ENCODE measurements at regions not wholly inside any gene's neighbourhood (a gene's known extent, or its start where the extent isn't known, plus 50 kb on each side); places are given as distances from the start of the nearest gene placed in this dataset.

DNA sequence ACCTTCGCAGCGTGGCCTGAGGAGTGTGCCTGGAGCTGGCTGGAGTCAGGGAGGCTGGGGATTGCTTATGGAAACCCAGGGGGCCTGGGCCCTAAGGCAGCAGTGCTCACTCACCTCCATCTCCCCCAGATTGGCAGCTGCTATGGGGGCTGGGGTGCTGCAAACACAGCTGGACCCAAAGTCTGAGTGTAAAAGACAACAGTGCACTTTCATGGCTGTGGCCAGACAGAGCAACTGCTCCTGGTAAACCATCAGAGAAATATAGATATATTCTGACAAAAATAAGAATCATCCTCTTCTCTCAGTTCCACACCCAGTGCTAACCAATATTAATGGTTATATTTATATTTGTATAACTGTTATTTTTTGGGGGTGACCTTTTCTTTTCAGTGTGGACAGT lies 123.9 kb downstream of the TENT4A start:
- ATAC-seq = no peak
- POLR2A ChIA-PET = no interaction called here

GRCh38 chr5:6837519-6838110 lies 124.4 kb downstream of the TENT4A start:
- ChIA-PET CTCF (interaction anchor here (1.1 to 2.1 kb wide), 2 partner anchors 9 to 57 kb away, joined by 4 to 6 read pairs; no protein-coding TSS in a partner anchor), POLR2A (no interaction called here)
- peaks cover 3% of the 10 kb centered on the region for H3K27me3 Mint-ChIP-seq (ENCODE audit: low read depth)
- no peaks in the 10 kb centered on the region for H3K36me3 Mint-ChIP-seq (ENCODE audit: low read depth)
- peak; percentile 54 for DNase-seq
- H3K27ac Mint-ChIP-seq = no peak overlapping the region
- peaks cover 4% of the 10 kb centered on the region for H3K9me3 Mint-ChIP-seq (ENCODE audit: insufficient read depth)
- peaks cover 23% of the 10 kb centered on the region for H3K4me1 Mint-ChIP-seq (ENCODE audit: low read depth)
- ATAC-seq = no peak
- no peak overlapping the region for H3K4me3 Mint-ChIP-seq

More for the DNA sequence above, 123.9 kb downstream of the TENT4A start:
- H3K4me1 Mint-ChIP-seq (ENCODE audit: low read depth) = peaks cover 28% of the 10 kb centered on the region
- peaks cover 4% of the 10 kb centered on the region for H3K9me3 Mint-ChIP-seq (ENCODE audit: insufficient read depth)
- no peak overlapping the region for H3K4me3 Mint-ChIP-seq
- H3K27me3 Mint-ChIP-seq (ENCODE audit: low read depth) = peaks cover 3% of the 10 kb centered on the region
- DNase-seq = no peak
- CTCF ChIA-PET = interaction anchor here (1.1 to 2.1 kb wide), 5 partner anchors 8 to 56 kb away, joined by 3 to 7 read pairs (median 6); no protein-coding TSS in a partner anchor
- no peaks in the 10 kb centered on the region for H3K36me3 Mint-ChIP-seq (ENCODE audit: low read depth)
- no peak overlapping the region for H3K27ac Mint-ChIP-seq

GRCh38 chr5:6838736-6839135 lies 125.5 kb downstream of the TENT4A start:
- POLR2A ChIA-PET = no interaction called here
- Mint-ChIP-seq H3K9me3 (ENCODE audit: insufficient read depth) (peaks cover 4% of the 10 kb centered on the region), H3K36me3 (ENCODE audit: low read depth) (no peaks in the 10 kb centered on the region), H3K4me1 (ENCODE audit: low read depth) (peaks cover 12% of the 10 kb centered on the region), H3K27ac (no peak overlapping the region), H3K27me3 (ENCODE audit: low read depth) (peaks cover 8% of the 10 kb centered on the region), H3K4me3 (no peak overlapping the region)
- CTCF ChIA-PET = interaction anchor here (0.7 to 2.5 kb wide), 5 partner anchors 9 to 73 kb away, joined by 3 to 13 read pairs (median 3); no protein-coding TSS in a partner anchor
- no peak for ATAC-seq
- DNase-seq = no peak

- DNase-seq (no peak), ATAC-seq (no peak)
- ChIA-PET POLR2A (no interaction called here), CTCF (interaction anchor here (2.5 kb wide), 1 partner anchor 20 kb away, joined by 13 read pairs; no protein-coding TSS in a partner anchor)
- Mint-ChIP-seq H3K27ac (no peak overlapping the region), H3K9me3 (ENCODE audit: insufficient read depth) (peaks cover 4% of the 10 kb centered on the region), H3K4me1 (ENCODE audit: low read depth) (peaks cover 5% of the 10 kb centered on the region), H3K27me3 (ENCODE audit: low read depth) (peaks cover 8% of the 10 kb centered on the region), H3K36me3 (ENCODE audit: low read depth) (no peaks in the 10 kb centered on the region), H3K4me3 (no peak overlapping the region)
Measured at GRCh38 chr5:6840136-6840793, 127.0 kb downstream of the TENT4A start.

GRCh38 chr5:6843335-6843734 lies 130.1 kb downstream of the TENT4A start:
- POLR2A ChIA-PET = no interaction called here
- Mint-ChIP-seq H3K4me3 (no peak overlapping the region), H3K27ac (no peak overlapping the region), H3K36me3 (ENCODE audit: low read depth) (no peaks in the 10 kb centered on the region), H3K9me3 (ENCODE audit: insufficient read depth) (no peaks in the 10 kb centered on the region), H3K27me3 (ENCODE audit: low read depth) (peaks cover 8% of the 10 kb centered on the region), H3K4me1 (ENCODE audit: low read depth) (peaks cover 5% of the 10 kb centered on the region)
- DNase-seq = no peak
- CTCF ChIA-PET = interaction anchor here (1.4 kb wide), 1 partner anchor 23 kb away, joined by 5 read pairs; no protein-coding TSS in a partner anchor
- no peak for ATAC-seq

DNA sequence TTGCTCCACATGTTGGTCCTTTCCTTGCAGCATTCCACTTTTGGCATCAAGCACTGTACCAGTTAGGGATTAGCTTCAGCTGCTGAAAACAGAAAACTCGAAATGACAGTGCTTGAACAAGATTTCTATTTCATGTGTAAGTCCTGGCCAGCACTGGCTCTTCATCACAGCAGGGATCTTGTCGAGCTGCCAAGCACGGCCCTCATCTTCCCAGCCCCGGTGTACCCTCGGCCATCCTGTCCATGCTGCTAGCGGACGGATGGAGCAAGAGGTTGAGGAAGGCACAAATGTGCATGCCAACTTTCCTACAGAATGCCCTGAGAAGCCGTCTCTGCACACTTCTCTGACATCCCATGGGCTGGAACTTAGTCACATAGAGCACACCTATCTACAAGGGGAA lies 130.6 kb downstream of the TENT4A start:
- H3K4me3 Mint-ChIP-seq = no peak overlapping the region

DNA sequence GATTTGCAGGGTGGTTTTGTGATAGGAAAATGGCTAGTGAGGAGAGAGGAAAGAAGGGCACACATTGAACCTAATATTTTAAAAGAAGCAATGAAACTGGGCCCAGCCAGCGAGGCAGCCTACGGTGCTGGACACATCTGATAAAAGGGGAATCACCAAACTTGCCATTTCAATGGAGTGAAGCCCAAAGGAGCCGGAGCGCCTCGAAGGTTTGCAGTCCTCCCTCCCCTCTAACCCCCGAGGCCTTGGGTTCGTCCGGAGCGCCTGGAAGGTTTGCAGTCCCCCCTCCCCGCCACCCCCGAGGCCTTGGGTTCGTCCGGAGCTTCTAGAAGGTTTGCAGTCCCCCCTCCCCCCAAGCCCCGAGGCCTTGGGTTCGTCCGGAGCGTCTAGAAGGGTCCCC lies 132.6 kb downstream of the TENT4A start:
- H3K27me3 Mint-ChIP-seq (ENCODE audit: low read depth) = peaks cover 8% of the 10 kb centered on the region
- H3K27ac Mint-ChIP-seq = no peak overlapping the region
- ATAC-seq (no peak), DNase-seq (no peak)
- no peak overlapping the region for H3K4me3 Mint-ChIP-seq
- ChIA-PET POLR2A (no interaction called here), CTCF (no interaction called here)
- peaks cover 5% of the 10 kb centered on the region for H3K4me1 Mint-ChIP-seq (ENCODE audit: low read depth)
- peaks cover 4% of the 10 kb centered on the region for H3K9me3 Mint-ChIP-seq (ENCODE audit: insufficient read depth)
- no peaks in the 10 kb centered on the region for H3K36me3 Mint-ChIP-seq (ENCODE audit: low read depth)

More for the DNA sequence above, 130.6 kb downstream of the TENT4A start:
- Mint-ChIP-seq H3K27ac (no peak overlapping the region), H3K27me3 (ENCODE audit: low read depth) (peaks cover 8% of the 10 kb centered on the region), H3K4me1 (ENCODE audit: low read depth) (peaks cover 5% of the 10 kb centered on the region), H3K9me3 (ENCODE audit: insufficient read depth) (peaks cover 2% of the 10 kb centered on the region), H3K36me3 (ENCODE audit: low read depth) (no peaks in the 10 kb centered on the region)
- DNase-seq (no peak), ATAC-seq (no peak)
- ChIA-PET POLR2A (no interaction called here), CTCF (interaction anchor here (1.4 kb wide), 1 partner anchor 23 kb away, joined by 5 read pairs; no protein-coding TSS in a partner anchor)

DNA sequence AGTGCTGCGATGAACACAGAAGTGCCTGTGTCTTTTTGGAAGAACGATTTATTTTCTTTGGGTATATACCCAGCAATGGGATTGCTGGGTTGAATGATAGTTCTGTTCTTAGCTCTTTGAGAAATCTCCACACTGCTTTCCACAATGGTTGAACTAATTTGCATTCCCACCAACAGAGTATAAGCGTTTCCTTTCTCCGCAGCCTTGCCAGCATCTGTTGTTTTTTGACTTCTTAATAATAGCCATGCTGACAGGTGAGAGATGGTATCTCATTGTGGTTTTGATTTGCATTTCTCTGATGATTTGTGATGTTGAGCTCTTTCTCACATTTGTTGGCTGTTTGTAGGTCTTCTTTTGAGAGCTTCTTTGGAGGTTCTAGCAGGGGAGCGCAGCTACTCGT lies 134.6 kb downstream of the TENT4A start:
- no peak for ATAC-seq
- no peaks in the 10 kb centered on the region for H3K36me3 Mint-ChIP-seq (ENCODE audit: low read depth)
- CTCF ChIA-PET = interaction anchor here (0.6 to 1.0 kb wide), 2 partner anchors 19 to 85 kb away, joined by 3 read pairs; no protein-coding TSS in a partner anchor
- no peak overlapping the region for H3K4me3 Mint-ChIP-seq
- peaks cover 8% of the 10 kb centered on the region for H3K9me3 Mint-ChIP-seq (ENCODE audit: insufficient read depth)
- H3K27me3 Mint-ChIP-seq (ENCODE audit: low read depth) = peaks cover 3% of the 10 kb centered on the region
- DNase-seq = no peak
- no peak overlapping the region for H3K27ac Mint-ChIP-seq
- peaks cover 5% of the 10 kb centered on the region for H3K4me1 Mint-ChIP-seq (ENCODE audit: low read depth)
- POLR2A ChIA-PET = no interaction called here

DNA sequence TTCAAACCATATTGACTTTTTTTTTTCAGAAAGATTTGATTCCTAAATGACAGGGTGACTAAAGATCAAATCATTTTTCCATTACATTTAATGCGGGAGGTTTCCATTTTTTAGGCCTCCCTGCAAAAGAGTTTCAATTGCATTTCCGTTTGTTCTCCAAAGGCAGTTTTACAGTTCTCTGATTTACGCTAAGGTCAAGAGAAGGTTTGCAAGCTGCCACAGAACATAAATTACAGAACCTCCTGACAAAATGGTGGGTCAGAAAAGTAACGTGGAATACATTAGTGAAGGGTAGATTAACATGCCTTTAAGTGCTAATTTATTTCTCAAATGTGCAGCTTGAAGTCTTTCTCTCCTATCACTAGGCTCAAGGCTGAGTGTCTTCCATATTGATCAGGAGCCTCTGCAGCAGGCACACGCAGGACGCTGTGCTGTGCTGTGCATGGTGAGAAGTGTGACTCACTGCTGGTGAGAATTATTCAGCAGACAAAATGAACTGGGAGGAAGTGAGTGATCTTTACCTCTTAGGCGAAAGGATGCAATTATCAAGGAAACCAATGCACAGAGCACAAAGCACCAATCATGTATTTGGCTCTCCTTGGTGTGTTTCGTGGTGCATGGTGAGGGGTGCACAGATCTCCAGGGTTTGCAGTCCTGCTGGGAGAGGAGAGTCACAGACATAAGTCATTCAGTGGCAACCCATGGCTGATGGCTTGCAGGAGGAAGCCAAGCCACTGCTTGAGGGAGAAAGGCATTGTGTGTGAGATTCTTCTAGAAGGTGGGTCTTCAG lies 136.3 kb downstream of the TENT4A start:
- ATAC-seq (no peak), DNase-seq (no peak)
- ChIA-PET POLR2A (no interaction called here), CTCF (no interaction called here)
- H3K27me3 Mint-ChIP-seq (ENCODE audit: low read depth) = no peaks in the 10 kb centered on the region
- H3K36me3 Mint-ChIP-seq (ENCODE audit: low read depth) = no peaks in the 10 kb centered on the region
- no peak overlapping the region for H3K4me3 Mint-ChIP-seq
- no peak overlapping the region for H3K27ac Mint-ChIP-seq
- H3K9me3 Mint-ChIP-seq (ENCODE audit: insufficient read depth) = peaks cover 8% of the 10 kb centered on the region
- peaks cover 5% of the 10 kb centered on the region for H3K4me1 Mint-ChIP-seq (ENCODE audit: low read depth)

- POLR2A ChIA-PET = no interaction called here
- Mint-ChIP-seq H3K4me1 (ENCODE audit: low read depth) (peaks cover 5% of the 10 kb centered on the region), H3K9me3 (ENCODE audit: insufficient read depth) (peaks cover 8% of the 10 kb centered on the region), H3K4me3 (no peak overlapping the region), H3K36me3 (ENCODE audit: low read depth) (no peaks in the 10 kb centered on the region), H3K27ac (no peak overlapping the region), H3K27me3 (ENCODE audit: low read depth) (no peaks in the 10 kb centered on the region)
- CTCF ChIA-PET = no interaction called here
- DNase-seq (no peak), ATAC-seq (no peak)
Measured at GRCh38 chr5:6850106-6850432, 136.8 kb downstream of the TENT4A start.

DNA sequence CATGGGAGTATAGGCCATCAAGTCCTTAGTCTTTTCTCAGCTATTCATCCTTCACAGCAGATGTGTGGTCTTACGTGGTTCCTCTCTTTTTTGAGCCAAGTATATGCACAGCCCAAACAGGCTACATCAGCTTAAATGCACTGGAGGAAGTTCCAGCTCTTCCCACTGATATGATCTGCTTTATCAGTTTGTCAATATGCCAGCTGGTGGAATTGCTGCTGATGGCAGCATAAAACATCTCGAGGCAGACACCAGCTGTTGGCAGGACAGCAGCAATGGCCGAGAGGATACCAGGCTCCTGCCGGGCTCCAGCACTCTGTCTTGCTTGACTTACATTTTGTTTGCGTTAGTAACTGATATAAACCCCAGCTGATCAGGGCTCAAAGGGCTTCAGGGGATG lies 143.4 kb downstream of the TENT4A start:
- ChIA-PET CTCF (no interaction called here), POLR2A (no interaction called here)
- ATAC-seq (no peak), DNase-seq (no peak)
- no peaks in the 10 kb centered on the region for H3K36me3 Mint-ChIP-seq (ENCODE audit: low read depth)
- no peak overlapping the region for H3K4me3 Mint-ChIP-seq
- H3K9me3 Mint-ChIP-seq (ENCODE audit: insufficient read depth) = no peaks in the 10 kb centered on the region
- H3K27me3 Mint-ChIP-seq (ENCODE audit: low read depth) = no peaks in the 10 kb centered on the region
- H3K27ac Mint-ChIP-seq = no peak overlapping the region
- H3K4me1 Mint-ChIP-seq (ENCODE audit: low read depth) = no peaks in the 10 kb centered on the region

- POLR2A ChIA-PET = no interaction called here
- CTCF ChIA-PET = no interaction called here
- no peak overlapping the region for H3K27ac Mint-ChIP-seq
- H3K36me3 Mint-ChIP-seq (ENCODE audit: low read depth) = no peaks in the 10 kb centered on the region
- H3K27me3 Mint-ChIP-seq (ENCODE audit: low read depth) = no peaks in the 10 kb centered on the region
- no peaks in the 10 kb centered on the region for H3K4me1 Mint-ChIP-seq (ENCODE audit: low read depth)
- no peaks in the 10 kb centered on the region for H3K9me3 Mint-ChIP-seq (ENCODE audit: insufficient read depth)
- ATAC-seq (no peak), DNase-seq (no peak)
- no peak overlapping the region for H3K4me3 Mint-ChIP-seq
Measured at GRCh38 chr5:6858419-6858818, 145.2 kb downstream of the TENT4A start.
